Urothelium cell line (cell line): ENCODE measurements at regions not wholly inside any gene's neighbourhood (a gene's known extent, or its start where the extent isn't known, plus 50 kb on each side); places are given as distances from the start of the nearest gene placed in this dataset.
"Not testable (repeated sequence)": the region's sequence is repeated elsewhere in the genome, so short reads cannot be mapped to it uniquely, and the experiment has no call there.

Source experiments
- DNase-seq: peaks from one replicate; pipeline ENCODE4 v3.0.0; 2011; ENCODE audit warnings: low spot score, mixed read lengths
- FAIRE-seq: peaks from 2 replicates; lab custom pipeline; 2011; peaks lifted over from hg19 to GRCh38; lab: Jason Lieb, UNC

DNA sequence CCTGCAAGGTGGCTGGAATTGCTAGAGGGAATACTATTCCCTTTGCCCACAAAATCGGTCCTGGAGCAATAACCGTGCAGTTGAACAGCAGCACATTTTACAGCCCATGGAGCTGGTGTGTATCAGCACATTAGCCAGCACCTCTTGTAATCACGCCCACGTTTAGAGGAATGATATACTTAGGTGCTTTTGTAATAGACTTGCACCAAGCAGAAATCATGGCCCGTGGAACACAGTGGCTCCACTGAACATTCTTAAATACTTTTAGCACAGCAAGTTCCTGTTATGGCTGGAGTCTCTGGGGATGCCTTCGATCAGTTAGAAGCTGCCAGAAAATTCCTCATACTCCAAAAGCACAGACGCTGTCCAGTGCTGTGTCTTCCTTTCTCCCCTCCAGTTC is 218.1 kb upstream of the FAM78B start:
- FAIRE-seq (no peak), DNase-seq (no peak)

DNA sequence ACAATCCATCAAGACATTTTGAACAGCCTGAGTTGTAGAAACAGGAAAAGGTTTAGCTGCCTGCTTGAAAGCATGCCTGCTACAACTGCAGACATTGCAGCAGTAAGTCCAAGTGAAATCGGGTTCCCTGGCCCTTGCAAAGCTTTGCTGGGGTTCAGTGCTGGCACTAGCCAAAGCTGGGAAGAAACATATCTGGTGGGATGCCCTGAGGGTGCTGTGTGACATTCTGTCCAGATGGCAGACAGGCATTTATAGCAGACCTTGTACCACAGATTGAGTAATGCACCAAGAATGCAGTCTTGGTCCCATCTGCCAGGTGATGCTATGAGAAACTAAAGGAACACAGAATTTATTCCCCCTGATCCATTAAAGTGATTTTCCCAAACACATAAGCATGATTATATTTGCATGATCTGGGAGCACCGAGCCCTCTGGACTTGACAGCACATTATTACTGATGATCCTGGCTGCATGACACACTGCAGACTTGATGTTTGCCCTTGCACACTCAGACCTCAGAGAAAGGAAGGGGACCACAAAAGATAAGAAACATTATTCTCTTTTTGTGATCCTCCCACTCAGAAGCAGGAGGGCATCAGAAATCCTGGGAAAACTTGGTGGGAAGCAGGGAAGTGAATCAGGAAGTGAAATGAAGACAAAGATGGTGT is 223.7 kb upstream of the FAM78B start:
- no peak for FAIRE-seq

DNA sequence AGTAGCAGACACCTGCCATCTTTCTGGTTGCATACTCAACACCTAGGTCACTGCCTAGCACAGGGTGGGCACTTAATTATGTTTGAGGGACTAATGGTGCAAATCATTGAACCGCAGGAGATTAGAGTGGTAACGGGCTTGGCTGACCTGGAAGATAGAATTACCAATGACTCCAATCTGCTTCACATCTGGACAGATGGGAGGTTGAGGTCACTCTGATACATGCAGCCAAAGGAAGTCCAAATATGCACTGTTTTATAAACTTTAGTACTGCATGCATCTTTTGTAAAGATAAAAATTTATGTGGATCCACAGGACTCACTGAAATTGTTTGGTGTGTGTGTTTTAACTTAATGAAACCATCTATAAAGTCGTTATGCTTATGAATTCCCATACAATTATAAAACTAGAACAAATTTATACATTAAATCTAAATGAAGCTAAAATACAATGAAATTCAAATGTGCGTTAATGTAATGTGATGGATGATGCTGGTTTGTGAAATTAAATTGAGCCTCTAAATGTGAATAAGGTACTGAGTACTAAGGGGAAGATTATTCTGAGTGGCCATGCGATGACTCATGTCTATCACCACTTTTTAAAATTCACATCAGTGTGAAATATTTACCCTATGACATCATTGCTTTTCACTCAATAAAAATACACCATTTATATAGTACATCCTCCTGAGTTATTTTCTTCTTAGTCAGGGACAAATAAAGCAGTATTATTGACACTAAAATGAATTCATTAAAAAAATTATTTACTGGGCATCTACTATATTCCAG is 224.7 kb upstream of the FAM78B start:
- DNase-seq (peak; percentile 51), FAIRE-seq (no peak)

More for the DNA sequence above, 223.7 kb upstream of the FAM78B start:
- DNase-seq = peak; percentile 75

DNA sequence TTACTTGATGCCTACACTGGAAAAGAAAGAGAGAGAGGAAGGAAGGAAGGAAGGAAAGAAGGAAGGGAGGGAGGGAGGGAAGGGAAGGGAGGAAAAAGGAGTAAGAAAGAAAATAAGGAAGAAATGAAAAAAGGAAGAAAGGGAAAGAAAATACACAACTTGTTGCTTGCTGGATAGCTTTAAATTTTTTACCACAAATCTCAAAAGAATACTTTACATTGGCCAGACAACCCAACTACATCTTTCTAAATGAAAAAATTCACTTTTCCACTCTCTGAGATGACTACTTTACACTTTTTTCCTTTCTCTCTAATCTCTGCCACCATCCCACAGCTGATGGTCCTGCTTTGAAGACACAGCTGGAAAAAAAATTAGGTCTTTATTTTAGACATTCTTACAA is 228.9 kb upstream of the FAM78B start:
- FAIRE-seq (no peak), DNase-seq (no peak)

DNA sequence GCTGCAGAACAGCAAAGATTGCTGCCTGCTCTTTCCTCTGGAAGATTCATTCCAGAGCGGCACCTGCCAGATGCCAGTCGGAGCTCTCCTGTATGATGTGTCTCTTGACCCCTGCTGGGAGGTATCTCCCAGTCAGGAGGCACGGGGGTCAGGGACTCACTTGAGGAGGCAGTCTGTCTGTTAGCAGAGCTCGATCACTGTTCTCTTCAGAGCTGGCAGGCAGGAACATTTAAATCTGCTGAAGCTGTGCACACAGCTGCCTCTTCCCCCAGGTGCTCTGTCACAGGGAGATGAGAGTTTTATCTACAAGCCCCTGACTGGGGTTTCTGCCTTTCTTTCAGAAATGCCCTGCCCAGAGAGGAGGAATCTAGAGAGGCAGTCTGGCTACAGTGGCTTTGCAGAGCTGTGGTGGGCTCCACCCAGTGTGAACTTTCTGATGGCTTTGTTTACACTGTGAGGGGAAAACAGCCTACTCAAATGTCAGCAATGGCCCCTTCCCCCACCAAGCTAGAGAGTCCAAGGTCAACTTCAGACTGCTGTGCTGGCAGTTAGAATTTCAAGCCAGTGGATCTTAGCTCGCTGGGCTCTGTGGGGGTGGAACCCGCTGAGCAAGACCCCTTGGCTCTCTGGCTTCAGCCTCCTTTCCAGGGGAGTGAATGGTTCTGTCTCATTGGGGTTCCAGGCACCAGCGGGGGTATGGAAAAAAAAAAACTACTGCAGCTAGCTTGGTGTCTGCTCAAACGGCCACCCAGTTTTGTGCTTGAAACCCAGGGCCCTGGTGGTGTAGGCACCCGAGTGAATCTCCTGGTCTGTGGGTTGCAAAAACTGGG is 242.7 kb upstream of the FAM78B start:
- DNase-seq, FAIRE-seq: not testable (repeated sequence)

DNA sequence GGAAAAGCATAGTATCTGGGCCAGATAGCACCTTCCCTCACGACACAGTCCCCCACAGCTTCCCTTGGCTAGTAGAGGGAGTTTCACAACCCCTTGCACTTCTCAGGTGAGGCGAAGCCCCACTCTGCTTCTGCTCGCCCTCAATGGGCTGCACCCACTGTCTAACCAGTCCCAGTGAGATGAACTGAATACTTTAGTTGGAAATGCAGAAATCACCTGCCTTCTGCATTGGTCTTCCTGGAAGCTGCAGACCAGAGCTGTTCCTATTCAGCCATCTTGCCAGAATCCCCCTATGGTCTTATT is 243.2 kb upstream of the FAM78B start:
- FAIRE-seq (no peak), DNase-seq (no peak)

DNA sequence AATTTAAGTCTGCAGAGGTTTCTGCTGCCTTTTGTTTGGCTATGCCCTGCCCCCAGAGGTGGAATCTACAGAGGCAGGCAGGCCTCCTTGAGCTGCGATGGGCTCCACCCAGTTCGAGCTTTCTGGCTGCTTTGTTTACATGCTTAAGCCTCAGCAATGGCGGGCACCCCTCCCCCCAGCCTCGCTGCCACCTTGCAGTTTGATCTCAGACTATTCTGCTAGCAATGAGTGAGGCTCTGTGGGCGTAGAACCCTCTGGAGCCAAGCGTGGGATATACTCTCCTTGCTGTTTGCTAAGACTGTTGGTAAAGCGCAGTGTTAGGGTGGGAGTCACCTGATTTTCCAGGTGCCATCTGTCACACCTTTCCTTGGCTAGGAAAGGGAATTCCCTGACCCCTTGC is 250.0 kb upstream of the FAM78B start:
- not testable (repeated sequence) for FAIRE-seq, DNase-seq

DNA sequence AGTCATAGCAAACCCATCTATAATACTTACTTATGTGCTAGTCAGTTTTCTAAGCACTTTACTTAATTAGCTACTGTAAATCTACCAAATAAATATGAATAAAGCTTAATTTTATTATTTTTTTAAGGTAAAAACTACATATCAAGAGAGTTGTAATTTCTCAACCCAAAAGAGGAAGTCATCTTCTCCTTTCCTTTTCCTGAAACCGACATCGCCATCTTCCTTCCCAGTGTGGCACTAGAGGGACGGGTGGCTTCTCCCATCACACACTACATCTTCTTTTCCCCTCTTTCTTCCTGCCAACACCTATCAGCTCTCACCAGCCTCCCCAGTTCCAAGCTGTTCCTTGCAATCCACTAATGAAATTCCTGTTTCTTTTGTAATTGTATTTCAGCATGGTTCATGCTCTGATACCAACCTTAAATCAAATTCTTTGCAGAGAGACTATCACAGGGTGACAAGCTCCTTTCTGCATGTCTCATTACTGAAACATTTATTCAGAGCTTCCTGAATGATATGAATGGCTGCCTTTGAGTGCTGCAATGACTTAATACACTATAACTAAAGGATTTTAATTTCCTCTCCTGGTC is 251.6 kb upstream of the FAM78B start:
- no peak for FAIRE-seq

DNA sequence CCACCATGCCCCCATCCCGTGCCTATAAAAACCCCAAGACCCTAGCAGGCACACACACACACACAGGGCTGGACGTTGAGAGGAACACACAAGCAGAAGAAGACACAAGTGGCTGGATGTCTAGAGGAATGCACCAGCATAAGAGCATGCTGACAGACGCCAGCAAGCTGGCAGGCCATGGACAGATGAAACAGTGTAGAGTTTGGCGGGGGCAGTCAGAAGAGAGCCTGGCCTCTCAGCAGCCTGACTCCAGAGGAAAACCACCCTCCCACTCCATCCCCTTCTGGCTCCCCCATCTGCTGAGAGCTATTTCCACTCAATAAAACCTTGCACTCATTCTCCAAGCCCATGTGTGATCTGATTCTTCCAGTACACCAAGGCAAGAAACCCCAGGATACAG is 255.8 kb upstream of the FAM78B start:
- FAIRE-seq, DNase-seq: not testable (repeated sequence)

More for the DNA sequence above, 251.6 kb upstream of the FAM78B start:
- DNase-seq = no peak

DNA sequence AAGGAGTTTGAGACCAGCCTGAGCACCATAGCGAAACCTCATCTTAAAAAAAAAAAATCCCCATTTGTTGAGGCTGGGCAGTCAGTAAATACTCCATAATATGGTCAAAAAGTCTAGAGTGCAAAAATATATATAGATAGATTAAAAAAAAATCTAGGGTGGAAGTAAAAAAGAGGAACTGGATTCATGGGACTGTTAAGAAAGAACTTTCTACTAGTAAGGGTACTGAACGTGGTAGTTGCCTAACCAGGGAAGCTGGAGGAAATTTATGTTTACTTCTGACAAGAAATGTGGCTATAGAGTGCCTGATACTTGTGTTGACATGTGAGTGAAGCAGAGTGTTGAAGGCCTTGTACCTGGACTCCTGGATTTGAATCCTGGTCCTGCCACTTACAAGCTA is 265.9 kb upstream of the FAM78B start:
- FAIRE-seq (no peak), DNase-seq (no peak)

DNA sequence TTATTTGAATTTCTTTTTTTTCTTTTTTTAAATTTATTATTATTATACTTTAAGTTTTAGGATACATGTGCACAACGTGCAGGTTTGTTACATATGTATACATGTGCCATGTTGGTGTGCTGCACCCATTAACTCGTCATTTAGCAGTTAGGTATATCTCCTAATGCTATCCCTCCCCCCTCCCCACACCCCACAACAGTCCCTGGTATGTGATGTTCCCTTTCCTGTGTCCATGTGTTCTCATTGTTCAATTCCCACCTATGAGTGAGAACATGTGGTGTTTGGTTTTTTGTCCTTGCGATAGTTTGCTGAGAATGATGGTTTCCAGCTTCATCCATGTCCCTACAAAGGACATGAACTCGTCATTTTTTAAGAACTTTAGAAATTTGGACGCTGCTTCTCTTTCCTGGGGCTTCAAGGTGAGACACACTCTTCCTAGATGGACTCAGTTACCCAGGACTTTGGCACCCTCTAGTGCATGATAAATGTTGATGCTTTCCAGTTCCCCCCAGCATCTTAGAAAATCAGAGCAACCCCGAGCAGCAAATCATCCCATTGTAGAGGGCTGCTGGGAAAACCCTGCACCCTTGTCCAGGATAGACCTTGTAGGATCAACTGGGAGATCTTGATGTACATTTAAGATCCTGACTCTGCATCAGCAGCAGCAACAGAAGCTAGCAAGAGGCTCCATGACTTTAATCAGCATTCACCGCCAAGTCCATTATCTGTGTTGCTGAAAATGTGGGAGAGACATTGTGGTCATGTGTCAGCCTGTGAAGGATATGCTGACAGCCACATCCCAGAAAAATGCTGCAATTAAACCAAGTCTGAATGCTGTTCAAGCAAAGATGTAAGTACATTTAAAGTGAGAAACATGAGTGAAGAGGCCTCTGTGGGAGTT is 266.9 kb upstream of the FAM78B start:
- FAIRE-seq = not testable (repeated sequence)
- peak; percentile 62 for DNase-seq

DNA sequence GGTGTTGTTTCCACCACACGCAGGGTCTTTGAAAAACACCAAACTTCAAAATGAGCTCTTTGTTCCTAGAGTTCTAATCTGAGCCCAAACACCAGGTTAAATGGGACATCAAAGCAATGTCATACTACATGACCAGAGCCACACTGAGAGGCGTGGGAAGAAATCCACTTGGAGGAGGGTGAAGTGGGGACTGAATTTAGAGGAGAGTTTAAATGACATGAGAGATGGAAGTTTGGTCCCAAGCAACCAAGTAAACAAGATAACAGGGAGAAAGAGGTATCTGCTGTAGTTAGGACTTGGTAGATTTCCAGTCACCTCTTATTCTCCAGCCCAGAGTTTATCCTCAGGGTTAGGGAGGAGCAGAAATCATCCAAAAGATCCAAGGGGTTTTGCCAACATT is 290.9 kb upstream of the FAM78B start:
- FAIRE-seq (no peak), DNase-seq (no peak)

DNA sequence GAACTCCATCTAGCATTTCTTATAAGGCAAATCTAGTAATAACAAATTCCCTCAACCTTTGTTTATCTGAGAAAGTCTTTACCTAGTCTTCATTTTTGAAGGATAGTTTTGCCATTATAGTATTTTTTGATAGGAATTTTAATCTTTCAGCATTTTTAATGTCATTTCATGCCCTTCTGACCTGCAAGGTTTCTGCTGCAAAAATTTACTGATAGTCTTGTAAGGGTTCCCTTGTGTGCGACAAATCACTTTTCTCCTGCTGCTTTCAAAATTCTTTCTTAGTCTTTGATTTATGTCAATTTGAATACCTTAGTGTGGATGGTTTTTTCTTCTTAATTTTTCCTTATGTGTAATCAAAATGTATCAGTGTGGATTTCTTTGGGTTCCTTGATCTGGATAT is 297.5 kb upstream of the FAM78B start:
- DNase-seq (no peak), FAIRE-seq (no peak)

DNA sequence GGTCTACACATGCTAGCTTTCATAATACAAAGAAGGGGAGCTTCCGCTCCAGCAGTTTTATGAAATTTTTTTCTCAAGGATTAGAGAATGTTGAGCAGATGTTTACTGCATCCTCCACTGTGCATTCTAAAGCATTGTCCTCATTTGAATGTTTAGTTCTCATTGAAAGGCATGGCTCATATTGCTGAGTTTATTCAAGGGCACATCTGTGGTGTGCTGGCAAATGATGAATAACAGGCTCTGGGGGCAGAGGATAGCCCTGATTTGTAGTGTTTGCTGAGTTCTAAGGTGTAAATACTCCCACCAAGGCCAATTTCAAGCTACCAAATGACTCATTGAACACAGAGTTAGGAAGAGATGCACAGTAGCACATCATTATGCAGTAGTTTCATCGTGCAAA is 303.2 kb upstream of the FAM78B start:
- FAIRE-seq (no peak), DNase-seq (no peak)

DNA sequence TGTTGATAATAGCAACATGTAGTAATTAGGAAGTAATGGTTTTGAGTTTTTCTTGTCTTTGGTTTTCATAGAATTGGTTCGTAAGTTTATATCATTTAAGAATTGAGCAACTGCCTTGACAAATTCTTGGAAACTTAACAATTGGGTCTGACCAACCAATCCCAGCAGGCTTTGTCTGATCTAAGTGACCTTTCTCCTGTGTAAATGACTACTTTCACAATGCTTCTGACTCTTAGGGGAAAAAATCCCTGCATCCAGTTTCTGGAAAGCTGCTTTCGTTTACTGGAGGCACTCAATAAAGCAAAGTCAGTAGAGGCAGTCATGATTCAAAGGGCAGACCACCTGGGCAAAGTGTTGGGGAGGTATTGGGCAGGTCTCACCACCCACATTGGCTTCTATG is 303.6 kb upstream of the FAM78B start:
- FAIRE-seq (no peak), DNase-seq (no peak)

DNA sequence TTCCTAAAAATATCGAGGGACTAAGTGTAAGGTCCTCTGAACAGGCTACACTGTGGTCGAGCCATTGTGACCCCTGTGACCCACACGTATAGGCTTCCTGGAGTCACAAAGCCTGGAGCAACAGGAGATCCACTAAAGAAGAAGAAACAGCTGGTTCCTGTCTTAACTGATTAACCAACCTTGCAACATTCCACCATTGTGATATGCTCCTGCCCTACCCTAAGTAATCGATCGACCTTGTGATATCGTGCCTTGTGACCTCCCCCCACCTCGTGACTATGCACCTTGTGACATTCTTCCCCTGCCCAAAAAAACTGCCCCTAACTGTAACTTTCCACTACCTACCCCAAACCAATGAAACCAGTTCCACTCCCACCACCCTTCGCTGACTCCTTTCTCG is 304.6 kb upstream of the FAM78B start:
- FAIRE-seq = no peak
- no peak for DNase-seq

DNA sequence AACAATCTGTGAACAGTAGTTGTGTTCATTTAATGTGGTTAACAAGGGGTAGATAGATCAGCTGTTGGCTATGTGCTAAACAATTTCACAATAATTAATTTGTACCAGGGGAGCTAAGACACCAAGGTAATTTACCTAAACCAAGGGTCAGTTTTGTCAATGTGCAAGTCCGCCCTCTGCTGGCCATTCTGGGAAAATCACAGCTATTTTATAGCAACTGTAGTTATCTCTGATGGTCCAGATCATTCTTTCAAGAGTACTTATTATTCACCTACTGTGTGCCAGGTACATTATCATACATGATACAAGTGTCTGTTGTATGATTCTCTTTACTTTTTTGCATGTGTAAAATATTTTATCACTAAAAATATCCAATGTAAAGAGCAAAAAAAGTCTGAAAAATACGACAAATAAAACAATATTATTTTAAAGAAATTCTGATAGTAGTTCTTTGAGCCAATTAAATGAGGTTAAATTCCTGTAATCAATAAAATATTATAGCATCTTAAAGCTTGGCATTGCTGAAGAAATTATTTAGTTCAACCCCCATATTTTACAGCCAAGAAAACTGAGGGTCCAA is 312.3 kb upstream of the FAM78B start:
- no peak for FAIRE-seq
- DNase-seq = peak; percentile 25

DNA sequence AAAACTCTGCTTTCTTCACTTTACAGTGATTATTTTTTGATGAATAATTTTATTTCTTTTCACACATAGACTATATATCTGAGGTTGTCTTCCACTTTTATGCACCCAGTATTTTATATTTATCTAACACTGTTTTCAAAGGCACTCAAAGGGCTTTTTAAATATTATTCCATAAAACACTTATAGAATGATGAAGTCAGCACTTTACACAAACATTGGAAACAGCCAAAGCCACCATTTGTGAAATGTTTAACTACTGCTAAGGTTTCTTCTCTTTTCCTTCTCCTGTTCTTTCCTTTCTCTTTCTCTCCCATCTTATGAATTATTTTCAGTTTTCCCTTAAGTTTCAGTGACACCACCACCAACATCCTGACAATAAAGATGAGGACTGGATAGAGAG is 317.7 kb upstream of the FAM78B start:
- no peak for FAIRE-seq

DNA sequence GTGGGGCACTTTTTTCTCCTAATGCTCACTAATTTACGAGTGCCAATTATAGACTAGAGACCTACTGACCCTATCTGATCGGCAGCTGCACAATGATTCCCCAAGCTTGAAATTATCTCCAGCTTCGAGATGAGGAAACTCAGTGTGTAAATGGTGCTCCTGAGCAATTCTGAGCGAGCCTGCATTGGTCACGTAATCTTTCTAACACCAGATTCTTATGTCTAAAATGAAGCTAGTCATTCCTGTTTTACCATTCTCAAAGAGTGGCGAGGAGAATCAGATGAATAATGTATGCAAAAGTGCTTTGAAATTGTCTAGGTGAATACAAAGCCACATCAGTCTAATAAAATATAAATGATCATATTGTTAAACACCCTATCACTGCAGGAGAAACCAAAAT is 318.1 kb upstream of the FAM78B start:
- no peak for FAIRE-seq
- no peak for DNase-seq

More for the DNA sequence above, 317.7 kb upstream of the FAM78B start:
- DNase-seq = no peak

DNA sequence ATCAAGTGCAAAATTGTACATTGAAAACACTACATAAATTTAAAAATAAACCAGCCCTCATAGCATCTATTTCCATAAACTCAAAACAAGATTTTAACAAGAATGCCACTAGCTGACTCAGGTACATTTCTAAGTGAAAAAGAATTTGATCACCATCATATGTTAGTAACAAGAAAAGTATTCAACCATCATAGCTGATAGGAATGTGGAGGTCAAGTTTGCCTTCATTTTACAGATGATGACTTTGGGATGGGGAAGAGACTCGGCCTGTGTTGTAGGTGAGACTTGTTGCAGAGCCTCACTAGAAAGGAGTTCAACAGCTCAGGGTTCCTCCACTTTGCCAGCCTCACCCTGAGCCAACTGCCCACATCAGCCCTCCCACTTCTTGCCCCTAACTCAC is 318.8 kb upstream of the FAM78B start:
- FAIRE-seq (no peak), DNase-seq (peak; percentile 20)
